ENCODE measurements at regions not wholly inside any gene's neighbourhood (a gene's known extent, or its start where the extent isn't known, plus 50 kb on each side); places are given as distances from the start of the nearest gene placed in this dataset.

DNA sequence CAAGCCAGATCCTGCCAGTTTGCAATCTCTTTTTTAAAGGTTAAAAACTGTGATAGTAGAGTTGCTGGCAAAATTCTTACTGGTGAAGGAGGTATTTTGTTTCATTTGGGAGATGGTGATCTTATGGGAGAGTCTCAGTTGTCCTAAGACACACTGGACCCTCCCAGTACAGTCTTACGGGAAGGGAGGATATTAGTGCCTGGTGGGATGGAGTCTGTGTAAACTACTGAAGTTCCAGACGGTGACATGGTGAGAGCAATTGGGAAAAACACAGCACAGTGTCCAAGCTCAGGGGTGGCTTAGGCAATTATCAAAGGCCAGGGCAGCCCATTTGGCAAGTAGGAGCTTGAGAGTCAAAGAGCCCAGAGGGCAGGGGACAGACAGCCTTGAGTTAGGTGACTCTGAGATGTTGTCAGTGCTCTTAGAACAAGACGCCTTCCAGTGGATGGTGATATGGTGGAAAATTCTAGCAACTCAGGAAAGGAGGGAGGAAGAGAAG, 143.7 kb upstream of the CCDC68 start:
- intact Hi-C loops (cut with micrococcal nuclease), result no loop called here
- Histone ChIP-seq H3K4me3 (no peak overlapping the region), H3K9me3 (replicated peaks) (no peaks in the 10 kb centered on the region), H3K4me1 (peaks cover under 1% of the 10 kb centered on the region), H3K36me3 (no peaks in the 10 kb centered on the region), H3K27me3 (ENCODE audit: low read depth) (no peaks in the 10 kb centered on the region), H3K27ac (replicated peaks) (no peak overlapping the region)
- DNase-seq, result no peak
- TF ChIP-seq, protein P1, sequence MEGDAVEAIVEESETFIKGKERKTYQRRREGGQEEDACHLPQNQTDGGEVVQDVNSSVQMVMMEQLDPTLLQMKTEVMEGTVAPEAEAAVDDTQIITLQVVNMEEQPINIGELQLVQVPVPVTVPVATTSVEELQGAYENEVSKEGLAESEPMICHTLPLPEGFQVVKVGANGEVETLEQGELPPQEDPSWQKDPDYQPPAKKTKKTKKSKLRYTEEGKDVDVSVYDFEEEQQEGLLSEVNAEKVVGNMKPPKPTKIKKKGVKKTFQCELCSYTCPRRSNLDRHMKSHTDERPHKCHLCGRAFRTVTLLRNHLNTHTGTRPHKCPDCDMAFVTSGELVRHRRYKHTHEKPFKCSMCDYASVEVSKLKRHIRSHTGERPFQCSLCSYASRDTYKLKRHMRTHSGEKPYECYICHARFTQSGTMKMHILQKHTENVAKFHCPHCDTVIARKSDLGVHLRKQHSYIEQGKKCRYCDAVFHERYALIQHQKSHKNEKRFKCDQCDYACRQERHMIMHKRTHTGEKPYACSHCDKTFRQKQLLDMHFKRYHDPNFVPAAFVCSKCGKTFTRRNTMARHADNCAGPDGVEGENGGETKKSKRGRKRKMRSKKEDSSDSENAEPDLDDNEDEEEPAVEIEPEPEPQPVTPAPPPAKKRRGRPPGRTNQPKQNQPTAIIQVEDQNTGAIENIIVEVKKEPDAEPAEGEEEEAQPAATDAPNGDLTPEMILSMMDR (IDR thresholded peaks at IDR 0.05; ENCODE audit: borderline replicate concordance), result no peak

- no peak for DNase-seq
- Histone ChIP-seq H3K27me3 (ENCODE audit: low read depth) (no peaks in the 10 kb centered on the region), H3K4me1 (peaks cover 5% of the 10 kb centered on the region), H3K9me3 (replicated peaks) (no peaks in the 10 kb centered on the region), H3K4me3 (no peak overlapping the region), H3K27ac (replicated peaks) (no peak overlapping the region), H3K36me3 (no peaks in the 10 kb centered on the region)
- intact Hi-C loops (cut with micrococcal nuclease), result no loop called here
- TF ChIP-seq, protein P1 (IDR thresholded peaks at IDR 0.05; ENCODE audit: borderline replicate concordance), result no peak
Observed at GRCh38 chr18:55102501-55102900, 143.2 kb upstream of the CCDC68 start.

GRCh38 chr18:55101458-55101824, 142.2 kb upstream of the CCDC68 start:
- intact Hi-C loops (cut with micrococcal nuclease), result no loop called here

GRCh38 chr18:55100817-55101457, 141.7 kb upstream of the CCDC68 start:
- TF ChIP-seq, protein P1 (IDR thresholded peaks at IDR 0.05; ENCODE audit: borderline replicate concordance), result no peak
- intact Hi-C loops (cut with micrococcal nuclease), result no loop called here
- peaks cover 9% of the 10 kb centered on the region for H3K4me1 ChIP-seq
- no peaks in the 10 kb centered on the region for H3K36me3 ChIP-seq
- no peaks in the 10 kb centered on the region for H3K27me3 ChIP-seq (ENCODE audit: low read depth)
- H3K4me3 ChIP-seq, result no peak overlapping the region
- no peak overlapping the region for H3K27ac ChIP-seq (replicated peaks)
- DNase-seq, result no peak
- no peaks in the 10 kb centered on the region for H3K9me3 ChIP-seq (replicated peaks)

More at GRCh38 chr18:55101458-55101824, 142.2 kb upstream of the CCDC68 start:
- Histone ChIP-seq H3K27ac (replicated peaks) (no peak overlapping the region), H3K27me3 (ENCODE audit: low read depth) (no peaks in the 10 kb centered on the region), H3K4me3 (no peak overlapping the region), H3K4me1 (peaks cover 9% of the 10 kb centered on the region), H3K9me3 (replicated peaks) (no peaks in the 10 kb centered on the region), H3K36me3 (no peaks in the 10 kb centered on the region)
- TF ChIP-seq, protein P1 (IDR thresholded peaks at IDR 0.05; ENCODE audit: borderline replicate concordance), result no peak
- no peak for DNase-seq

DNA sequence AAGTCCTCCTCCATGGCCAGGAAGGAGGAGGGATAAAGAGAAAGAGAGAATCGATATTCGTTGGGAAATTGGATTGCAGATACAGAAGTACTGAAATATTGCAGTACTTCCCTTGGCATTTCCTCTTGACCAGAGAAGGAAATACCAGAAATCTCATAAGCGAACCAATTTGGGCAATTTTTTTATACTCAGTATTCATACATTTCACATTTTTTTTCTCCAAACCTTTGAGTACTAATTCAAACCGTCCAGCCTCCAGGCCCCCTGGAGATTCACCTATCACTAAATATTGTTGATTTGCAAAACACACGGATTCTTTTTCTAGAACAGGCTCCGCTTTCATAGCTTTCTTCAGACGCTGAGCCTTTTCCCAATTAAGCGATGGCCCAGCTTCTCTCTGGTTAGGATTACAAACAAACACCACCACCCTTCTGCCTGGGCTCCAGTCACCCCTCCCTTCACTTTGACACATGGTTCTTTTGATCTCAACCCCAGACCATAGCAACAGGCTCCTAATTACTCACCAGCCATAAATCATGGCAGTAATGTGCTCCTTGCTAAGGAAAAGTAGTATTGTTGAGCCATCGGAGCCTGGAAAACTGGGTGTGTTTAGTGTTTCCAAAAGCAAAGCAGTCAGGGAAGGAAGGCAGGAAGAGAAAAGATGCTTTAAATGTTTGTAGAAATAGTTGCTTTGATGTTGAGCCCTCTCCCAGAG, 138.4 kb upstream of the CCDC68 start:
- no peaks in the 10 kb centered on the region for H3K27me3 ChIP-seq (ENCODE audit: low read depth)
- intact Hi-C loops (cut with micrococcal nuclease), result loop anchor here (10.0 kb wide), 1 partner anchor 137 kb away; no protein-coding TSS in a partner anchor

More for the DNA sequence above, 138.4 kb upstream of the CCDC68 start:
- peaks cover 9% of the 10 kb centered on the region for H3K4me1 ChIP-seq
- H3K4me3 ChIP-seq, result no peak overlapping the region
- TF ChIP-seq, protein P1 (IDR thresholded peaks at IDR 0.05; ENCODE audit: borderline replicate concordance), result no peak
- H3K9me3 ChIP-seq (replicated peaks), result no peaks in the 10 kb centered on the region
- no peak for DNase-seq
- no peaks in the 10 kb centered on the region for H3K36me3 ChIP-seq
- H3K27ac ChIP-seq (replicated peaks), result peak overlapping the region; percentile 30
